GM23248 (cell line): ENCODE measurements at regions not wholly inside any gene's neighbourhood (a gene's known extent, or its start where the extent isn't known, plus 50 kb on each side); places are given as distances from the start of the nearest gene placed in this dataset.

Experiments
- EZH2 ChIP-seq: fragments of 200-600 bp; sonication (generic); IDR thresholded peaks from 2 replicates; pipeline ENCODE4 v1.6.1; 2018; ENCODE audit warnings: antibody characterized with exemption, mild to moderate bottlenecking; ENCODE audit not compliant: insufficient read depth, poor library complexity, severe bottlenecking
- EZH2phosphoT487 ChIP-seq: fragments of 200-600 bp; sonication (generic); IDR thresholded peaks from 2 replicates; pipeline ENCODE4 v1.6.1; 2018; ENCODE audit warnings: antibody characterized with exemption, moderate library complexity, mild to moderate bottlenecking, low read depth; ENCODE audit not compliant: insufficient read depth

DNA sequence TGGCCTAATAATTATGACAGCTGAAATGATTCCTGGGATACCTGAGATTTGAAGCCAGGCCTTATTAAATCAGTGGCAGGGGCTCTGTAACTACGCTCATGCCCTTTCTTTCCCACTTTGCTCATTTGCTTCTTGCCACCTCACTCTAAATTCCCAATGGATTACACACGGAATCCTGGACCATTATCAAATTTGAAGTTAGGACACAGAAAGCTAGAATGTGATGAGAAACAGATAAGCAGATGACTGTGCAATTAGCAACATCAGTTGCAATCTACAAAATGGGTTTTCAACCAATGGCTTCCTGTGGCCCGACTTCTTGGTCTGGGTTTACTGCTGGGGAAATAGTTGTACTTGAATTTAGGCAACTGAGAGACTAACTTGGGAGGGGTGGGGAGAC, 374.3 kb downstream of the INHBA start:
- TF ChIP-seq EZH2phosphoT487 (no peak), EZH2 (no peak)
